GM19238 (cell line): ENCODE measurements at regions not wholly inside any gene's neighbourhood (a gene's known extent, or its start where the extent isn't known, plus 50 kb on each side); places are given as distances from the start of the nearest gene placed in this dataset.
"Not testable (repeated sequence)": the region's sequence is repeated elsewhere in the genome, so short reads cannot be mapped to it uniquely, and the experiment has no call there.

Experiments
- DNase-seq: peaks from one replicate; pipeline ENCODE4 v3.0.0; 2011; ENCODE audit warnings: low spot score; ENCODE audit not compliant: insufficient read length

DNA sequence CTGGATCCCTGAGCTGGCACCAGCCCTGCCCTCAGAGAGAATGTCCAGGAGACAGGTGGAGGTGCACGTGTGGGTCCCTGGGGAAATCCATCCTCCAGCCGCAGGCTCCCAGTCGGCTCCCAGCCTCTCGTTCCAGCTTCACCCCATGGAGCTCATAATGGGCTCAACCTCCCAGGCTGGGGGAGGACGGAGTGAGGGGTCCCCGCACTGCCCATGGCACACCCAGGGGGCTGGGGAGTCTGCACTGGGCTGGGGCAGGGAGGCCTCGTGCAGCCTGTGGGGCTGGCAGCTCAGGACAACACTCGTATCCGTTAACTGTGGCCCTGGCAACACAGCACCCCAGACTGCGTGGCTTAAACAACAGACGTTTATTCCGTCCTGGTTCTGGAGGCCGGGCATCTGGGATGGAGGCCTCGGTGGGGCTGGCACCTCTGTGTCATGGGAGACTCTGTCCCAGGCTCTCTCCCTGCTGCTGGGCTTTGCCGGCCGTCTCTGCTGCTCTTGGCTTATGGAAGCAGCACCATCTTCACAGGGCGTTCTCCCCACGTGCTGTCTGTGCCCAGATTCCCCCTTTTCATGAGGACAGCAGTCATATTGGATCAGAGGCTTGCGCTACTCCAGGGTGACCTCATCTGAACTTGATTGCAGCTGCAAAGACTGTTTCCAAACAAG, 223.6 kb downstream of the TMEM121 start:
- DNase-seq, result not testable (repeated sequence)

DNA sequence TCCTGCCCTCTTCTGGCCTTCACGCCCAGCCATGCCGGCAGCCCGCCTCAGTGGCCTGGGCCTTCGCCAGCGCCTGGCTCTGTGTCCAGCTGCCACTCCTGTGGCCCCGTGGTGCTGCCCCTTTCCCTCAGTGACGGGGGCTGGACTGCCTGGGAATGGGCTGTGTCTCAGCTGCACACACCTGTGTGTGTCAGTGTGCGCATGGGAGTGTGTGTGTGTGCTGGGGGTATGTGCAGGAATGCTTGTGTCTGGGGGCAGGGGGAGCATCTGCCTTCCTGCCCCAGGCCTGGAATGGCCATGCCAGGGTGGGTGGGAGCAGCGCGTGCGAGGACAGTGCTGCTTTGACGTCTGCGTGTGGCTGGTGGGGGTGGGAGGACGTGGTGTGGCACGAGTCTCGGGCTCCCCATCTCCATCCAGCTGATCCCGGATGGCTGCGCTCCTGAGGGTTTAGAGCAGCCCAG, 224.9 kb downstream of the TMEM121 start:
- DNase-seq, result not testable (repeated sequence)

GRCh38 chr14:105752420-105752819, 226.0 kb downstream of the TMEM121 start:
- not testable (repeated sequence) for DNase-seq

- no peak for DNase-seq
Observed at GRCh38 chr14:105760691-105761344, 234.4 kb downstream of the TMEM121 start.

DNA sequence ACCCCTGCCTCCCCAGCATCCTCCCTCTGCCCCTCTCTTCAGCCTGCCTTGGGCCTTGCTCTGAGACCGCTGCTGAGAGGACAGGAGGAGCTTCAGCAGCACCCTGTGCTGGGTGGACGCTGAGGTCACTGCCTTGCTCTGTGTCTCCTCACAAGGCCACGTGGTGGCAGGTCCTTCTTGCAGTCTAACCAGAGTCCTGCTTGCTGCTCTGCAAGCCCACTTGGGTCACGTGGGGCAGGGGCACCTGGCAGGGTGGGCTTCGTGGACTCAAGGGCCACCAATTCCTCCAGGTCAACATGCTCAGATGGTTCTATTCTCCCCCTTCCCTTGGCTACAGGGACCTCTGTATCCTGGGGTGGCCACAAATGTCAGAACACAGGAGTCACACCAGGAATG, 235.0 kb downstream of the TMEM121 start:
- DNase-seq, result not testable (repeated sequence)

- no peak for DNase-seq
Observed at GRCh38 chr14:105761842-105762241, 235.5 kb downstream of the TMEM121 start.

DNA sequence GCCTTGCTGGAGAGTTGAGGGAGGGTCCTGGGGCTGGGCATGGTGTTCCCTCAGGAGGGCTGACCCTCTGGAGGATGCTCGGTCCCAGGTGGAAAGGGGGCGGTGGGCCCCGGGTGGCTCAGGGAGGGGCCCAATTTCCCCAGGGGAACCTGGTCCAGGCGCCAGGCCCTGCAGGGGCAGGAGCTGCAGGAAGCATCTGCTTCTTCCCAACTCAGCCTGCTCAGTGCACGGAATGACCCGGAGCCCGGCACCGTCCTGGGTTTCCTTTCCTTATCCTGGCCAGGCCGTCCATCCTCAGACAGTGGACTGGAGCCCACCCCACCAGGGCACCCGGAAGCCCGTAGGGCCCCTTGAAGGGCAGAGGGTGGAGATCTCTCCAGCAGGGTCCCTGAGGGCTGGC, 235.9 kb downstream of the TMEM121 start:
- not testable (repeated sequence) for DNase-seq

GRCh38 chr14:105764254-105764901, 238.0 kb downstream of the TMEM121 start:
- DNase-seq, result not testable (repeated sequence)

- not testable (repeated sequence) for DNase-seq
Observed at GRCh38 chr14:105765072-105765825, 238.9 kb downstream of the TMEM121 start.

DNA sequence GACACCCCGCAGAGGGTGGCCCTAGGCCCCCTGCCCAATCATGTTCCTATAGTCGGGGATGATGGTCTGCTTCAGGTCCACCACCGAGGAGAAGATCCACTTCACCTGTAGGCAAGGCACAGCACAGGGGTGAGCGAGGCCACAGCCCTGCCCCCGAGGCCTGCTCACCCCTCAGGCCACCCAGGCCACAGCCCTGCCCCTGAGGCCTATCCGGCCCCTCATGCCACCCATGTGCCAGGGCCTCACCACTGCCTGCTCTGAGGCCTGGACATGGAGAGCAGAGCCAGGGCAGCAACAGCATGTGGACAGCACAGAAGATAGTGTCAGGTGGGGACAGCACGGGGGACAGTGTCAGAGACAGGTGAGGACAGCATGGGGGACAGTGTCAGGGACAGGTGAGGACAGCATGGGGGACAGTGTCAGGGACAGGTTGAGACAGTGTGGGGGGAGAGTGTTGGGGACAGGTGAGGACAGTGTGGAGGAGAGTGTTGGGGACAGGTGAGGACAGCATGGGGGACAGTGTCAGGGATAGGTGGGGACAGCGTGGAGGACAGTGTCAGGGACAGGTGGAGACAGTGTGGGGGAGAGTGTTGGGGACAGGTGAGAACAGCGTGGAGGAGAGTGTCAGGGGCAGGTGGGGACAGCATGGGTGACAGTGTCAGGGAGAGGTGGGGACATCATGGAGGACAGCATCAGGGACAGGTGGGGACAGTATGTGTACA, 239.7 kb downstream of the TMEM121 start:
- no peak for DNase-seq

GRCh38 chr14:105767315-105767714, 240.9 kb downstream of the TMEM121 start:
- no peak for DNase-seq

DNA sequence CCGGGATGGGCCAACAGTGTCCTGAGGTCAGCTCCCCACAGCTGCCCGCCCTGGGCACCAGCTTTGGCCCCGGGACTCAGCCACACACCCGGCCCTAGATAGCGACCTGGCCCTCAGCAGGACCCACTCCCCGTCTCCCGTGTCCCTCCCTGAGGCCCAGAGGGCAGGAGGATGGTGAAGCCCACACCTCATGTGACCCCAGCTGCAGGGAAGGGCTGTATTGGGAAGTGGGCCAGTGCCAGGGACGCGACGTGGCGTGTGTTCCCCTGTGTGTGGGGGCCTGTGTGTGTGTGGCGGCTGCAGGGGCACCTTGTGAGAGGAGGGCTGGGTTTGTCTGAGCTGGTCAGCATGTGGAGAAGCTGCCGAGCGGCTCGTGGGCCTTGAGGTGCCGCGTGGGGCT, 241.7 kb downstream of the TMEM121 start:
- not testable (repeated sequence) for DNase-seq

DNA sequence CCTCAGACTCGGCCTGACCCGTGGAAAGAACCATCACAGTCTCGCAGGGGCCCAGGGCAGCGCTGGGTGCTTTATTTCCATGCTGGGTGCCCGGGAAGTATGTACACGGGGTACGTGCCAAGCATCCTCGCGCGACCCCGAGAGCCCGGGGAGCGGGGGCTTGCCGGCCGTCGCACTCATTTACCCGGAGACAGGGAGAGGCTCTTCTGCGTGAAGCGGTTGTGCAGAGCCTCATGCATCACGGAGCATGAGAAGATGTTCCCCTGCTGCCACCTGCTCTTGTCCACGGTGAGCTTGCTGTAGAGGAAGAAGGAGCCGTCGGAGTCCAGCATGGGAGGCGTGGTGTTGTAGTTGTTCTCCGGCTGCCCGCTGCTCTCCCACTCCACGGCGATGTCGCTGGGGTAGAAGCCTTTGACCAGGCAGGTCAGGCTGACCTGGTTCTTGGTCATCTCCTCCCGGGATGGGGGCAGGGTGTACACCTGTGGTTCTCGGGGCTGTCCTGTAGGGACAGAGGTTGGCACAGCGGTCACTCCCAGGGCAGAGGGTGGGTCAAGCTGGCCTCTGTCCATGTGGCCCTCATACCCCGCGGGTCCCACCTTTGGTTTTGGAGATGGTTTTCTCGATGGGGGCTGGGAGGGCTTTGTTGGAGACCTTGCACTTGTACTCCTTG, 242.8 kb downstream of the TMEM121 start:
- DNase-seq, result not testable (repeated sequence)

DNA sequence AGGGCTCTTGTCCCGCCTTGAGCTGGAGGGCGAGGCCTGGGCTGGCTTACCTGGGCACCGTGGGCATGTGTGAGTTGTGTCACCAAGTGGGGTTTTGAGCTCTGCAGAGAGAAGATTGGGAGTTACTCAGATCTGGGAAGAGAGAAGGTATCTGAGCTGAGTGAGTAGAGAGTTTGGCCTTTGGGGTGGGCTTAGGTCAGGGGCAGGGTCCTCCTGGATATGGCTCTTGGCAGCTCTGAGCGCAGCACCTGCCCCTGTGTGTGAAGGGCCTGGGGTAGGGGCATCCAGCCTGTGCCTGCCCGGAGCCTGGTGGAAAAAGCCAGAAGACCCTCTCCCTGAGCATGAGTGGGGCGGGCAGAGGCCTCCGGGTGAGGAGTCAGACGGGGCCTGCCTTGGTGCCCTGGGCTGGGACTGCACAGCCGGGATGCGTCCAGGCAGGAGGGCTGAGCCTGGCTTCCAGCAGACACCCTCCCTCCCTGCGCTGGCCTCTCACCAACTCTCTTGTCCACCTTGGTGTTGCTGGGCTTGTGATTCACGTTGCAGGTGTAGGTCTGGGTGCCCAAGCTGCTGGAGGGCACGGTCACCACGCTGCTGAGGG, 244.3 kb downstream of the TMEM121 start:
- DNase-seq, result not testable (repeated sequence)

DNA sequence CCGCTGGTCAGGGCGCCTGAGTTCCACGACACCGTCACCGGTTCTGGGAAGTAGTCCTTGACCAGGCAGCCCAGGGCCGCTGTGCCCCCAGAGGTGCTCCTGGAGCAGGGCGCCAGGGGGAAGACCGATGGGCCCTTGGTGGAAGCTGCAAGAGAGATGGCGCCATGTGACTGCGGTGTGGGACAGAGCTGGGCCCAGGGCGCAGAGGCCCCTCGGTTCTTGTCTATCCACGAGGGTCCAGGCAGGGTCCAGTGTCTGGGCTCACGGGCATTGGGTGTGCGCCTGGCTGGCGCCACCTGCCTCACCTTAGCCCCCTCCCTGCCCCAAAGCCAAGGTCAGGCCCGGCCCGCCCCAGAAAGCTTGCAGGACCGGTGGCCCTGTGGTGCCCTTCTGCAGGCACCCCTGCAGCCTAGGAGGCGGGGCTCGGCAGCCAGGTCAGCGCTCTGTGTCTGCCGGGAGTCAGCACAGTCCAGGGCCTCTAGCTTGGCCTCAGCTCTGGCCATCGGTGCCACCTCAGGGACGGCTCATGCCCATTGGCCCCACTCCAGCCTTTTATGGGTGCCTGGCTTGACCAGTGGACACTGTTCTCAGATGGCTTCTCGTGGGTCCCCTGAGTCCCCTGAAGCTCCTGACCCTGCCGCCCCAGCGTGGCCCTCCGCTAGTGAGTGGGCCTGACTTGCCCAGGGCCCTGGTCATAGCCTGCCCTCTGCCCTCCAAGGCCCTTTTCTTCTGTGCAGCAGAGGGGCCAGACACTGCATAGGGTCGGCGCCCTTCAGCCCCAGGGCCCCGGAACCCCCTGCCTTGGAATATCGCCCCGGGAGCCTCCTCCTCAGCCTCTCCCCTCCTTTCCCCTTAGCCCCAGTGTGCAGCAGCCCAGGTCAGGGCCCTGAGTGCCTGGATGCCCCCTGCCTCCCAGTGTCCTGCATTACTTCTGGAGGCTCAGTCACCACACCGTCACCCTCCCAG, 245.2 kb downstream of the TMEM121 start:
- not testable (repeated sequence) for DNase-seq

DNA sequence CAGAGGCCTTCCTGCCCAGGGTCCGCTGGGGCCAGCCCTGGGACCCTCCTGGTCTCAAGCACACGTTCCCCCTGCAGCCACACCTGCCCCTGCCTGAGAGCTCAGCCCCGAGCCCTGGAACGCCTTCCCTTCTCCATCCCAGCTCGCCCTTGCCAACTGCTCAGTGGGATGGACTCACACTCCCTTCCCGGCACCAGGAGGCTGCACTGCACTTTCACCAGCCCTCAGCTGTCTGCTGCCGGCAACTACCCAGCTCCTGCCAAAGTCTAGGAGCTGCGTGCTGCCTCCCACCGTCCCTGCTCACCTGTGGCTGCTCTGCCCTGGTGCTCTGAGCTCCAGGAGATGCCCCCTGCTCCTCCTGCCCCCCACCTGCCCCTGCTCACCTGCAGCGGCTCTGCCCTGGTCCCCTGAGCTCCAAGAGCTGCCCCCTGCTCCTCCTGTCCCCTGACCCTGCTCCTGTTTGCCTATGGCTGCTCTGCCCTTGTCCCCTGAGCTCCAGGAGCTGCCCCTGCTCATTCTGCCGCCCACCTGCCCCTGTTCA, 246.4 kb downstream of the TMEM121 start:
- DNase-seq, result not testable (repeated sequence)

DNA sequence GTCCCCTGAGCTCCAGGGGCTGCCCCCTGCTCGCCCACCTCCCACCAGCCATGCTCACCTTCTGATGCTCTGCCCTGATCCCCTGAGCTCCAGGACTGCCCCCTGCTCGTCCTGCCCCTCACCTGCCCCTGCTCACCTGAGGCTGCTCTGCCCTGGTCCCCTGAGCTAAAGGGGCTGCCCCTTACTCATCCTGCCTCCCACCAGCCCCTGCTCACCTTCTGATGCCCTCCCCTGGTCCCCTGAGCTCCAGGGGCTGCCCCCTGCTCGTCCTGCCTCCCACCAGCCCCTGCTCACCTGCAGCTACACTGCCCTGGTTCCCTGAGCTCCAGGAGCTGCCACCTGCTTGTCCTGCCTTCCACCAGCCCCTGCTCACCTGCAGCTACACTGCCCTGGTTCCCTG, 247.2 kb downstream of the TMEM121 start:
- no peak for DNase-seq

- DNase-seq, result no peak
Observed at GRCh38 chr14:105774001-105774400, 247.6 kb downstream of the TMEM121 start.
